Muscle of leg (tissue), 3 donors: ENCODE measurements at regions not wholly inside any gene's neighbourhood (a gene's known extent, or its start where the extent isn't known, plus 50 kb on each side); places are given as distances from the start of the nearest gene placed in this dataset.

Source experiments
- DNase-seq: peaks from one replicate; pipeline ENCODE4 v3.0.0; 2013
- H3K27ac ChIP-seq: one replicate; pipeline ENCODE4 v1.5.1; 2013; ENCODE audit warnings: mild to moderate bottlenecking, low read length, control low read depth
- H3K27me3 ChIP-seq: one replicate; pipeline ENCODE4 v1.6.1; 2013; ENCODE audit warnings: low read length; ENCODE audit not compliant: control insufficient read depth, insufficient read depth
- H3K36me3 ChIP-seq: one replicate; pipeline ENCODE4 v1.6.1; 2013; ENCODE audit warnings: low read length; ENCODE audit not compliant: control insufficient read depth, insufficient read depth
- H3K4me1 ChIP-seq: one replicate; pipeline ENCODE4 v1.6.1; 2013; ENCODE audit warnings: low read length; ENCODE audit not compliant: control insufficient read depth, insufficient read depth
- H3K4me3 ChIP-seq: one replicate; pipeline ENCODE4 v1.5.1; 2013; ENCODE audit warnings: low read length, control low read depth
- H3K9me3 ChIP-seq: replicated peaks from 2 replicates; pipeline ENCODE4 v1.6.1; 2013; ENCODE audit warnings: low read depth, low read length; ENCODE audit not compliant: control insufficient read depth
- WGBS: methylation state at CpG from one replicate; pipeline ENCODE4 v1.1.5; 2013; ENCODE audit warnings: missing lambda C conversion rate; ENCODE audit not compliant: insufficient coverage; 5-methylcytosine and 5-hydroxymethylcytosine counted together

DNA sequence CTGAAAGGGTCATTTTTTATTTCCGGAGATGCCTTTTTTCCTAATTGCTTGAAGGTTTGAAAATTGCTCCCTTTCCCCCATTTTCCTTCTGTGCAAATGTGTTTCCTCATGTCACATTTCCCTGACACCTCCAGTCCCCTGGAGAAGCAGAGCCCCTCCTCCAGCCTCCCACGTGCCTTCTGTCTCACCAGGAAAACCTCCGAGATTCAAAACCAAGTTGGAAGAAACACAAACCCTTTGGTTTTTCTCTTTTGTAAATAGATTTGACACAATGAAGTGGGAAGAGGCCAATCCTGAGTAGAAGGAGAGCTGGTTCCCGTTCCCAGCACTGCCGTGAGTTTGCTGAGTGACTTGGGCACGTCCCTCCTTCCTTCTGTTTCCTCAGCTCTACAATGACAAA is 125.4 kb upstream of the MYCN start:
- Histone ChIP-seq H3K27me3 (peaks cover 22% of the 10 kb centered on the region), H3K4me1 (peaks cover 18% of the 10 kb centered on the region), H3K9me3 (no peaks in the 10 kb centered on the region), H3K36me3 (no peaks in the 10 kb centered on the region), H3K4me3 (no peak overlapping the region), H3K27ac (no peak overlapping the region)
- no peak for DNase-seq
- WGBS: no CpG with 5 or more reads among the region's 6 CpGs

DNA sequence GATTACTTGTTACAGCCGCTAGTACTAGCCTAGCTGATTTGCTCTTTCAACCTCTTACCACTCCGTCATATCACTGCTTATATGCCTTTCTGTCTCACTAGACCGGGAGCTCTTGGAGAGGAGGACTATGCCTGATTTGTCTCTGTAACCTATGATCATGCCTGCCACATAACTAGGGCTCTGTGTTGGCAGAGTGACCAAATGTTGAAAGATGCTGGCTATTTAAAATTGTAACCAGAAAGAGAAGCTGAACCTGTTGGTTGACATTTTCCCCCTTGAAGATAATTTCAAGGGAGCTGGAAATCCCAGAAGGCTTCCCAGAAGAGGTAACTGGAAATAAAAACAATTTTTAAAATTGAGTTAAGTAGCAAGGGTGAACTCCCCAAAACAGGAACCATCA is 124.1 kb upstream of the MYCN start:
- WGBS: 100% methylated on average over 1 of the region's 3 CpGs
- Histone ChIP-seq H3K27me3 (peaks cover 16% of the 10 kb centered on the region), H3K4me1 (peaks cover 8% of the 10 kb centered on the region), H3K9me3 (no peaks in the 10 kb centered on the region), H3K27ac (no peak overlapping the region), H3K36me3 (no peaks in the 10 kb centered on the region), H3K4me3 (no peak overlapping the region)
- DNase-seq: no peak

DNA sequence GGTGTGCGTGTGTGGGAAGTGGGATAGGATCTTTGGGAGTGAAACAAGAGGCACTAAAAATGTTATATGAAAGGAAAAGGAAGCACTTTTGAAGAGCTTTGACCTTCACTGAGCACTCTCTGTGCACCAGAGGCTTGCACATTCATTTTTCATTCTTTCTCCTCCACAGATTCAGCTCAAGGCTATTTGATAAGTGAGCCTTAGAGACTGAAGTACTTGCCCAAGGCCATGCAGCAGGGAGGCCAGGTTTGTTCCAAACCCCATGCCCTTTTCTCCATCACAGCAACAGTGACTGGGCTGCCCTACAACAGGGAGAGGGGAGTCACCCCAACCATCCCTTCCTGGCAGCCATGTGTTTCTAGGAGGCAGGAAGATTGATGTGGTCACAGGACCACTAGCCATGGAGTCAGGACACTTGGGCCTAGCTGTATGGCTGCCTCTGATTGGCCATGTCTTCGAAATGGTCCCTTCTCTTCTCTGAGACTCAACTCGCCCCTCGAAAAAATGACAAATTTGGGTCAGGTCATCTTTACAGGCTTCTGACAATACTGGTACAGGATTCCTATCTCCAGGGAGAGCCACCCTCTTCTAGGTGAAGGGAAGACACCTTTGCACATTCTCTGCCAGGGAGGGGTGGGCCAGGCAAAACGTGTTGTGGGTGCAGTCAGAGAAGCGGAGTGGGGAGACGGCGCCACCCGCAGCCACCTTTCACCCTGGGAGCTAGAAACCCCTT is 123.5 kb upstream of the MYCN start:
- Histone ChIP-seq H3K9me3 (no peaks in the 10 kb centered on the region), H3K27me3 (peaks cover 16% of the 10 kb centered on the region), H3K27ac (no peak overlapping the region), H3K4me3 (no peak overlapping the region), H3K36me3 (no peaks in the 10 kb centered on the region), H3K4me1 (peaks cover 8% of the 10 kb centered on the region)
- WGBS: 79% methylated on average over 8 of the region's 9 CpGs
- DNase-seq: no peak

DNA sequence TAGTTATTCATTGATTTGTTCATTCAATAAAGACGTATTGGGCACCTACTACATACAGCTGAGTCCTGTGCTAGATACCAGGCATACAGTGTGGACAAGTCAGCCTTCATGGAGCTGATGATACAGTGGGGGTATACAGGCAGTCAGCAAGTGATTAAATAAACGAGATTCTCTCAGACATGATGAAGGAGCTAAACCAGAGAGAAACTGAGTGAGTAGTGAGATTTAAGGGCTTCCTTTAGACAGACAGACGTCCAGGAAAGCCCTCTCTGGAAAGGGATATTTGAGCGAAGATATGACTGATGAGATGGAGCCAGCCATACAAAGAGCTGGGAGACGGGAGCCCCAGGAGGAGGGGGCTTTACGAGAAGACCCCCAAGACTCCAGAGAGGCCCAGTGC is 122.6 kb upstream of the MYCN start:
- no peak for DNase-seq
- whole genome bisulfite sequencing: 57% methylated on average over 5 of the region's 6 CpGs
- H3K4me1 ChIP-seq: peaks cover 5% of the 10 kb centered on the region
- no peak overlapping the region for H3K4me3 ChIP-seq
- peaks cover 16% of the 10 kb centered on the region for H3K27me3 ChIP-seq
- no peaks in the 10 kb centered on the region for H3K36me3 ChIP-seq
- no peaks in the 10 kb centered on the region for H3K9me3 ChIP-seq
- H3K27ac ChIP-seq: no peak overlapping the region

DNA sequence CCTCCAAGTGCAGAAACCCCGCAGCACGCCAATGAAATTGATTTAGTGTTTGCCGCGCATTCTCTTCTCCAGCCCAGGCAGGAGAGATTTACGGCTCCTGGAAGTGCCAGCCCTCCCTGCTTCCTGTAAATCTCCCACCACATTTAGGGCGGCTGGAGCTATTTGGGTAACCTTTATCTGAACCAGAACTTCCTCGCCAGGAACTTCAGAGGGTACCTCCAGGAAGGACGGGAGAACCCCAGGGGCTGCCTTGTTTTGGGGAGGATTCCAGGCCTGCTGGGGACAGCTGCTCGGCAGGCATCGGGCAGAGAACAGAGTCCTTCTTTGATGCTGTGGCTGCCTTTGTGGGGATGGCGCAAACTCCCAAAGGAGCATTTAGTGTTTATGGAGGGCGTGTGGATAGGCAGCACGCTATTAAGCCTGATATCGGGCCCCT is 122.0 kb upstream of the MYCN start:
- Histone ChIP-seq H3K4me3 (no peak overlapping the region), H3K36me3 (no peaks in the 10 kb centered on the region), H3K27ac (no peak overlapping the region), H3K4me1 (peaks cover 5% of the 10 kb centered on the region), H3K27me3 (peaks cover 16% of the 10 kb centered on the region), H3K9me3 (no peaks in the 10 kb centered on the region)
- WGBS: 35% methylated on average over 12 of the region's 14 CpGs
- no peak for DNase-seq

DNA sequence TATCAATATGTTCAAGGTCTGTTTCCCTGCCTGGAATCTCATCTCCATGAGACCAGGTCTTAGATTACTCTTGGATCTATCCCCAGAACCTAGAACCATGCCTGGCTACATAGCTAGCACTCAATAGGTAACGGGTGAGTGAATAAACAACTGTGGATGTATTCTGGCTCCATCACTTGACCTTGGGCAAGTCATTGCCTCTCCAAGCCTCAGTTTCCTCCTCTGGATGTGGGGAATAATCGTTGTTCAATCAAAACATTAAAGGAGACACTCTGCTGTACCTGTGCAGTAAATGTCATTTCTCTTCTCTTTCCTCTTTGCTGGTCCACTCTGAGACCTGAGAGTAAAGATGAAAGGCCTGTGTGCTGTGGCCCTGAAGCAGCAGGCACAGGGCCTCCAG is 121.5 kb upstream of the MYCN start:
- Histone ChIP-seq H3K27me3 (peaks cover 16% of the 10 kb centered on the region), H3K4me3 (no peak overlapping the region), H3K36me3 (no peaks in the 10 kb centered on the region), H3K4me1 (peaks cover 5% of the 10 kb centered on the region), H3K27ac (no peak overlapping the region), H3K9me3 (no peaks in the 10 kb centered on the region)
- no CpG with 5 or more reads among the region's 2 CpGs for WGBS
- DNase-seq: no peak

DNA sequence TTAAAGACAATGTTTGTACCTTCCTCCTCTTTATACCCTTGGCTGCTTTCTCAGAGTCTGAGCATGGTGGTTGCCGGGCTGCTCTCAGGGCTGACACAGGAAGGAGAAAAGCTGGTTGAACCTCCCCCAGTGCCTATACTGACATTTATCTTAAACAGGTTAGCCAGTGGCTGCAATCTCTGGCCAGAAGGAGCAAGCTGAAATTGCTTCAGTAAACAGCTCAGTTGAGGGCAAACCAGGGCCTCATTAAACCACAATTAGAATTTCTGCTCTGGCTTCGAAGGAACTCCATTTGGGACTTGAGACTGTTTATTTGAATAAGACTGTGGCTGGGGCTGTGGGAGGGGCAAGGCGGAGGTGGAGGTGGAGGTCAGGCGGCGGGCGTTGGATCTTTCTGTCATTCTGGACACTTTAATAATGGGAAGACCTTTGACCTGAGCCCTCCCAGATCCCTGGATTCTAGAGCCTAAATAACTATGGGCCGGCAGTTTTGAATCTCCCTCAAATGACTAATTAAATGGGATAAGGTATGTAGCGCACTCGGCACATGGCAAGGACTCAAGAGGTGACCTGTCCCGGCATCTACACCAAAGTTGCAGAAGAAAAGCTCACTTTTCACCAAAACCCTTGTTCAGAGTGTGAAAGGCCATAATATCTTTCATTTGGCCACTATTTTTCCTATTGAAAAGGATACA is 120.6 kb upstream of the MYCN start:
- Histone ChIP-seq H3K4me1 (peaks cover 5% of the 10 kb centered on the region), H3K36me3 (no peaks in the 10 kb centered on the region), H3K9me3 (no peaks in the 10 kb centered on the region), H3K27me3 (peaks cover 16% of the 10 kb centered on the region), H3K4me3 (no peak overlapping the region), H3K27ac (no peak overlapping the region)
- DNase-seq: no peak
- 79% methylated on average over 5 of the region's 10 CpGs for WGBS

DNA sequence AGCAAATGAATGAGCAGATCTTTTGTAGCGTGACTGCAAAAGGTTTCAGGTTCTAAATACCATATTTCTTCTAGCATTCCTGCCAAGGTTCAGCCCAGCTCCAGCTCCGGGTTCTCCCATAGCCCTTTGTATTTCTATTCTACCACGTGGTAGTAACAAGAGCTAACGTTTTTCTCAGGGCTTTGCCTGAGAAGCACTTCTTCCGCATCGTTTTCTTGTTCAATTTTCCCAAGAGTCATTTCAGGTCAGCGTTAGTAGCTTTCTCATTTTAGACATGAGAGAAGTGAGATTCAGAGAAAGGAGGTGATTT is 120.1 kb upstream of the MYCN start:
- DNase-seq: no peak
- 29% methylated on average over 4 of the region's 7 CpGs for WGBS
- no peaks in the 10 kb centered on the region for H3K36me3 ChIP-seq
- H3K4me1 ChIP-seq: peaks cover 7% of the 10 kb centered on the region
- no peak overlapping the region for H3K4me3 ChIP-seq
- H3K27ac ChIP-seq: no peak overlapping the region
- no peaks in the 10 kb centered on the region for H3K9me3 ChIP-seq
- peaks cover 18% of the 10 kb centered on the region for H3K27me3 ChIP-seq

DNA sequence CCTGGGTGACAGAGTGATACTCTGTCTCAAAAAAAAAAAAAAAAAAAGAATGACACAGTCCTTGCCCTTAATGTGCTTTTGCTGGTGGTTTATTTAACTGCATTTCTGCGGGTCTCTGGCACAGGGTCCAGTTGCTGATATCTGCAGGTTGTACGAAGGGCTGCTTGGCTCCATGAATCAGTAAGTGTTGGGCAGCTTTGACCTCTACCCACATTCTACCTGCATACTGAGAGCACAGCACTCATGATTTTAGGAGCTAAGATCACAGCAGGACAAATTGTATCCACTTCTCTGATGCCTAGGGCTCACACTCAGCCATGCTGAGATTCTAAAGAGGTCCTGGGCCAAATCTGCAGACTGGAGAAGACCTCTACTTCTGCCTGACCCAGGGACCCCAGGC is 119.4 kb upstream of the MYCN start:
- no peaks in the 10 kb centered on the region for H3K9me3 ChIP-seq
- H3K4me1 ChIP-seq: peaks cover 13% of the 10 kb centered on the region
- no peak for DNase-seq
- 56% methylated on average over 1 of the region's 2 CpGs for WGBS
- H3K36me3 ChIP-seq: no peaks in the 10 kb centered on the region
- peaks cover 18% of the 10 kb centered on the region for H3K27me3 ChIP-seq
- no peak overlapping the region for H3K4me3 ChIP-seq
- H3K27ac ChIP-seq: no peak overlapping the region

DNA sequence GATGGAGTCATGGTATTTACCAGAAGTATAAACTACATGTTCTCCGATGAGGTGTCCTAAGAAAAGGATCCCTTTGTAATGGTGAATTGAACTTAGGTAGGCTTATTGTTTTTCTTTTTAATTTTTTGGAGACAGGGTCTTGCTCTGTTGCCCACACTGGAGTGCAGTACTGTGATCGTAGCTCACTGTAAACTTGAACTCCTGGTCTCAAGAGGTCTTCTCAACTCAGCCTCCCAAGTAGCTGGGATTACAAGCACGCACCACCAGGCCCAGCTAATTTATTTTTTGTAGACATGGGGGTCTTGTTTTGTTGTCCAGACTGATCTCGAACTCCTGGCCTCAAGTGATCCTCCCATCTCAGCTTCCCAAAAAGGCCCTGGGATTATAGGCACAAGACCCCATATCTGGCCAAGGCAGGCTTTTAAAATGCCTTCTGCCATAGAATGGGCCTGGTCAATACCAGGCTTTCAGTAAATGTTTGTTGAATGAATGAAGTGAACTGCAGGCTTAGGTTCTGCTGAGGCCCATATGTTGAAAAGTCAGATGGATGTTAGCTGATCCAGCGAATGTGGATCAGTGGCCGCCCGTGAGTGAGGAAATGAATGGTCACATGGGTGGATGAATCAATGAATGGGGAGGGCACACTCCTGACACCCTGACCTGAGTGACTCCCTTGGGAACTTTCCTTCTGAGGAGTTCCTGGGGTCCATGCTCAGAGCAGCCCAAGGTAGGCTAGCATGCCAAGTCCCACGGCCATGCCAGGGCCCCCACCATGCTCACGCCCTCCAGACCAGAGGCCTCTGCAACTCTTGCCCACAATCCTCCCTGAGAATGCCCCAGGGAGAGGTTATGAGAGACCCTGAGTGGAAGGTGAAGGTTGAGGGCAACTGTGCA is 118.0 kb upstream of the MYCN start:
- DNase-seq: no peak
- H3K9me3 ChIP-seq: no peaks in the 10 kb centered on the region
- H3K4me1 ChIP-seq: peaks cover 19% of the 10 kb centered on the region
- H3K27ac ChIP-seq: no peak overlapping the region
- WGBS: 93% methylated on average over 5 of the region's 9 CpGs
- H3K36me3 ChIP-seq: no peaks in the 10 kb centered on the region
- peaks cover 16% of the 10 kb centered on the region for H3K27me3 ChIP-seq
- H3K4me3 ChIP-seq: no peak overlapping the region
